Upper lobe of left lung (tissue), 6 donors: ENCODE measurements at regions not wholly inside any gene's neighbourhood (a gene's known extent, or its start where the extent isn't known, plus 50 kb on each side); places are given as distances from the start of the nearest gene placed in this dataset.

Source experiments
- ATAC-seq, 2 donors: fragments of 200-7000 bp; cut with Tn5 transposase; one replicate each; pipeline ENCODE4 v1.9.1; 2022; ENCODE audit warnings: mild to moderate bottlenecking in 2 of 2, moderate library complexity in 2 of 2; ENCODE audit not compliant: low FRiP score in 2 of 2
- DNase-seq, 2 donors: peaks; one replicate each; pipeline ENCODE4 v3.0.0-alpha.2; 2019 to 2020
- H3K27ac ChIP-seq, 4 donors: fragments of 200-600 bp; sonication (generic); one replicate each; pipeline ENCODE4 v1.5.1; 2016 to 2019
- H3K27me3 ChIP-seq, 4 donors: fragments of 200-600 bp; sonication (generic); one replicate each; pipeline ENCODE4 v1.5.1; 2017 to 2019
- H3K36me3 ChIP-seq, 4 donors: fragments of 200-600 bp; sonication (generic); one replicate each; pipeline ENCODE4 v1.5.1; 2016 to 2019
- H3K4me1 ChIP-seq, 4 donors: fragments of 200-600 bp; sonication (generic); one replicate each; pipeline ENCODE4 v1.5.1; 2018 to 2019
- H3K4me3 ChIP-seq, 4 donors: fragments of 200-600 bp; sonication (generic); one replicate each; pipeline ENCODE4 v1.5.1; 2017 to 2019; ENCODE audit warnings: mild to moderate bottlenecking in 2 of 4, moderate library complexity in 1 of 4
- H3K9me3 ChIP-seq, 4 donors: fragments of 200-600 bp; sonication (generic); one replicate each; pipeline ENCODE4 v1.5.1; 2018 to 2019
- CTCF ChIP-seq, 6 experiments: fragments of 450-650 bp in 4 of 6; fragments of 200-600 bp in 2 of 6; sonication (generic) in 2 of 6; IDR thresholded peaks; one replicate each; pipeline ENCODE4 v1.5.1; 2016 to 2019; ENCODE audit warnings: antibody characterized with exemption in 6 of 6
- EP300 ChIP-seq, 4 donors: sonication (generic); formaldehyde crosslinking; IDR thresholded peaks; one replicate each; pipeline ENCODE4 v1.5.1; 2017; ENCODE audit warnings: antibody characterized with exemption in 4 of 4, control low read depth in 2 of 4
- POLR2A ChIP-seq, 4 donors: fragments of 450-650 bp; IDR thresholded peaks; one replicate each; pipeline ENCODE4 v1.5.1; 2016 to 2017; ENCODE audit warnings: antibody characterized with exemption in 4 of 4, mild to moderate bottlenecking in 2 of 4
- POLR2AphosphoS5 ChIP-seq, 2 donors: sonication (generic); formaldehyde crosslinking; IDR thresholded peaks; one replicate each; pipeline ENCODE4 v1.5.1; 2017; ENCODE audit warnings: antibody characterized with exemption in 2 of 2
- WGBS, 2 donors: methylation state at CpG; one replicate each; pipeline ENCODE4 v1.1.5; 2017 to 2018; 5-methylcytosine and 5-hydroxymethylcytosine counted together
- donor health status: DM: no; HTN: no; CAD: no; lungs with moderate emphysema.
- donor health status: DM: no; HTN: yes; CAD: no; lungs with severe emphysema.

GRCh38 chr18:70463085-70463484, 174.2 kb downstream of the SOCS6 start:
- Histone ChIP-seq H3K4me3 (no peak overlapping the region), H3K36me3 (no peaks in the 10 kb centered on the region), H3K9me3 (no peaks in the 10 kb centered on the region), H3K27ac (no peak overlapping the region), H3K27me3 (no peaks in the 10 kb centered on the region), H3K4me1 (peaks cover 5 to 8% (median 6%) of the 10 kb centered on the region in 4 donors)
- TF ChIP-seq CTCF (IDR thresholded peaks at IDR 0.05) (no peak), EP300 (IDR thresholded peaks at IDR 0.05) (no peak), POLR2A (IDR thresholded peaks at IDR 0.05) (no peak)
- WGBS, 2 donors: 81 to 92% methylated on average over 6 of the region's 6 CpGs
- DNase-seq (no peak), ATAC-seq (no peak)

GRCh38 chr18:70462078-70462439, 173.2 kb downstream of the SOCS6 start:
- ATAC-seq: no peak
- H3K36me3 ChIP-seq: no peaks in the 10 kb centered on the region
- no peaks in the 10 kb centered on the region for H3K9me3 ChIP-seq
- H3K4me1 ChIP-seq: peaks cover 5 to 8% (median 6%) of the 10 kb centered on the region in 4 donors
- no peak overlapping the region for H3K27ac ChIP-seq
- no peak overlapping the region for H3K4me3 ChIP-seq
- no peak for DNase-seq
- TF ChIP-seq CTCF (IDR thresholded peaks at IDR 0.05): no peak
- no peak for TF ChIP-seq POLR2AphosphoS5 (IDR thresholded peaks at IDR 0.05)
- no peak for TF ChIP-seq EP300 (IDR thresholded peaks at IDR 0.05)
- no peak for TF ChIP-seq POLR2A (IDR thresholded peaks at IDR 0.05)
- H3K27me3 ChIP-seq: no peaks in the 10 kb centered on the region
- 54 to 57% methylated on average over 3 of the region's 3 CpGs for WGBS, 2 donors

GRCh38 chr18:70461323-70462077, 172.7 kb downstream of the SOCS6 start:
- H3K27me3 ChIP-seq: no peaks in the 10 kb centered on the region
- H3K4me3 ChIP-seq: no peak overlapping the region
- 84 to 90% methylated on average over 11 of the region's 11 CpGs for WGBS, 2 donors
- ATAC-seq (no peak), DNase-seq (peak in 1 of 2 donors; percentile 15)
- no peak for TF ChIP-seq CTCF (IDR thresholded peaks at IDR 0.05)
- TF ChIP-seq POLR2A (IDR thresholded peaks at IDR 0.05): no peak
- TF ChIP-seq POLR2AphosphoS5 (IDR thresholded peaks at IDR 0.05): no peak
- TF ChIP-seq EP300 (IDR thresholded peaks at IDR 0.05): no peak
- peaks cover 5 to 8% (median 6%) of the 10 kb centered on the region in 4 donors for H3K4me1 ChIP-seq
- no peaks in the 10 kb centered on the region for H3K36me3 ChIP-seq
- no peak overlapping the region for H3K27ac ChIP-seq
- H3K9me3 ChIP-seq: no peaks in the 10 kb centered on the region

DNA sequence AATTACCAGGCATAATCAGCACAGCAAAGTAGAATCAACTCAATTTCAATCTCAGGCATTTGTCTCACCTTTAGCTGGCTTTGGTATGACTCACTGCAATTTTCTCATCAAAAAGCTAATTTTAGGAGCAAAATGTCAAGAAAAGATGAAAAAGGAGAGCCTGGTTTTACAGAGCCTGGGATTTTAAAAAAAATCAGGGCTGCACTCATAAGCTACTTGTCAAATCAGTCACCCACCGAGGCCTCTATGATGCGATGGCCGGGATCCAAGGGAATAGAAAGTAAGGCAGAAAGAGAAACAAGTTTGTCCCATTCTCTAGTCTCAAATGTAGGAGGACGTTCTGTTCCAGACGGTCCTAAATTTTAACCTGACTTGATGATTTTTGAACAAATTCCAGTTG, 170.9 kb downstream of the SOCS6 start:
- no peaks in the 10 kb centered on the region for H3K36me3 ChIP-seq
- peaks cover 4 to 7% (median 5%) of the 10 kb centered on the region in 4 donors for H3K4me1 ChIP-seq
- no peak for TF ChIP-seq POLR2AphosphoS5 (IDR thresholded peaks at IDR 0.05)
- TF ChIP-seq CTCF (IDR thresholded peaks at IDR 0.05): no peak
- DNase-seq: no peak
- WGBS, 2 donors: 62 to 67% methylated on average over 5 of the region's 5 CpGs
- no peaks in the 10 kb centered on the region for H3K9me3 ChIP-seq
- H3K4me3 ChIP-seq: no peak overlapping the region
- H3K27me3 ChIP-seq: no peaks in the 10 kb centered on the region
- no peak overlapping the region for H3K27ac ChIP-seq
- no peak for ATAC-seq

DNA sequence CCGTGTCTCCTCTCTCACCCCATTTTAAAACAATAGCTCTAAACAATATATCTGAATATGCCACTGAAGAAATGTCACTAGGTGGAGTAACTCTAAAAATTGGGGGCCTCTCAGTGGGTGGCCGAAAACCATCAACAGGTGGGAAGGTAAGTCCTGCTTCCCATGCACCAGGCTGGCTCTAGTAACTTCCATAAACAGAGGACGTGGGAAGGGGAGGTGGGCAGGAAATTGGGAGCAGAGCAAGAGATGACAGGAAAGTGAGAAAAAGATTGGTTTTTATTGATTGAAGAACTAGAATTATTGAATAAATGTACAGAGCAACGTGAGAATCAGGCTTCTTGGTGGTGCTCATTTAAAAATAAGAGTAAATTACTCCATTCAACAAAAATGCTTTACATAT, 170.4 kb downstream of the SOCS6 start:
- no peak for ATAC-seq
- TF ChIP-seq CTCF (IDR thresholded peaks at IDR 0.05): no peak
- no peak for TF ChIP-seq POLR2A (IDR thresholded peaks at IDR 0.05)
- TF ChIP-seq POLR2AphosphoS5 (IDR thresholded peaks at IDR 0.05): no peak
- no peak for TF ChIP-seq EP300 (IDR thresholded peaks at IDR 0.05)
- Histone ChIP-seq H3K4me3 (no peak overlapping the region), H3K27me3 (no peaks in the 10 kb centered on the region), H3K9me3 (no peaks in the 10 kb centered on the region), H3K27ac (no peak overlapping the region), H3K36me3 (no peaks in the 10 kb centered on the region), H3K4me1 (peaks cover 0 to 2% (median under 1%) of the 10 kb centered on the region in 4 donors)
- DNase-seq: no peak
- WGBS, 2 donors: 75 to 79% methylated on average over 4 of the region's 4 CpGs
